HepG2 (cell line): ENCODE measurements at regions not wholly inside any gene's neighbourhood (a gene's known extent, or its start where the extent isn't known, plus 50 kb on each side); places are given as distances from the start of the nearest gene placed in this dataset.

ENCODE experiments used
- ATAC-seq: fragments of 200-7000 bp; cut with Tn5 transposase; 3 replicates; pipeline ENCODE4 v1.9.1; 2020; ENCODE audit warnings: mild to moderate bottlenecking, moderate library complexity
- BruUV-seq: library from RNA; stranded (reverse); fragments of 400-500 nt; replicated peaks from 2 replicates; lab custom pipeline; 2021; lab: Mats Ljungman, UMichigan
- CTCF ChIA-PET: fragments of 300-600 bp; formaldehyde crosslinking; extraction: SDS; loops from one replicate; lab custom pipeline; 2021; ENCODE audit warnings: low total read pairs, inconsistent platforms, low intra/inter-chr PET ratio; lab: Yijun Ruan, JAX
- POLR2A ChIA-PET: fragments of 350-600 bp; sonication (Branson Sonifier 250); formaldehyde crosslinking; loops from one replicate; lab custom pipeline; 2020; ENCODE audit warnings: antibody characterized with exemption, inconsistent platforms; lab: Yijun Ruan, JAX
- DNase-seq: peaks from one replicate; pipeline ENCODE4 v3.0.0-alpha.2; 2015; ENCODE audit warnings: low spot score
- FAIRE-seq: peaks from 3 replicates; lab custom pipeline; 2011; peaks lifted over from hg19 to GRCh38; lab: Jason Lieb, UNC
- H2AFZ ChIP-seq: one replicate; pipeline ENCODE4 v1.6.1; 2011; ENCODE audit warnings: low read length, inconsistent platforms
- H3K27ac ChIP-seq: fragments of 300-600 bp; 3 replicates; pipeline ENCODE4 v1.8.0; 2011; ENCODE audit warnings: mixed run types, mild to moderate bottlenecking, mixed read lengths, low read length, inconsistent platforms; ENCODE audit not compliant: insufficient read depth; ENCODE audit errors: extremely low read length
- H3K27me3 ChIP-seq, 2 experiments: fragments of 200-600 bp in 1 of 2; 2 replicates in 1 of 2; 3 replicates in 1 of 2; pipeline versions ENCODE4 v1.6.0 to v1.8.0; 2011; ENCODE audit warnings: low read length in 2 of 2, mild to moderate bottlenecking in 2 of 2, moderate library complexity in 2 of 2, inconsistent platforms in 1 of 2; ENCODE audit not compliant: insufficient read depth in 2 of 2, control insufficient read depth in 1 of 2
- H3K36me3 ChIP-seq, 2 experiments: fragments of 200-600 bp in 1 of 2; replicated peaks in 1 of 2; 2 replicates in 1 of 2; 3 replicates in 1 of 2; pipeline versions ENCODE4 v1.5.1 to v1.8.0; 2011; ENCODE audit warnings: low read length in 2 of 2, inconsistent platforms in 1 of 2; ENCODE audit not compliant: insufficient read depth in 2 of 2, control insufficient read depth in 1 of 2
- H3K4me1 ChIP-seq: 2 replicates; pipeline ENCODE4 v1.5.1; 2012; ENCODE audit warnings: low read length, inconsistent platforms; ENCODE audit not compliant: insufficient read depth
- H3K4me2 ChIP-seq: 2 replicates; pipeline ENCODE4 v1.6.0; 2011; ENCODE audit warnings: low read depth, low read length, inconsistent platforms
- H3K4me3 ChIP-seq, 3 experiments: fragments of 200-600 bp in 1 of 3; sonication (generic), shearing (Covaris generic) in 1 of 3; replicated peaks in 1 of 3; 2 replicates each; pipeline ENCODE4 v1.5.1; 2011 to 2016; ENCODE audit warnings: low read length in 3 of 3, inconsistent platforms in 2 of 3, low read depth in 2 of 3, mild to moderate bottlenecking in 2 of 3, control low read depth in 1 of 3, mixed read lengths in 1 of 3; ENCODE audit not compliant: insufficient read depth in 1 of 3
- H3K79me2 ChIP-seq: one replicate; pipeline ENCODE4 v1.6.1; 2011; ENCODE audit warnings: low read length, inconsistent platforms; ENCODE audit not compliant: insufficient read depth
- H3K9ac ChIP-seq: 2 replicates; pipeline ENCODE4 v1.6.0; 2011; ENCODE audit warnings: mild to moderate bottlenecking, low read depth, low read length, inconsistent platforms; ENCODE audit not compliant: insufficient read depth
- H3K9me3 ChIP-seq: 2 replicates; pipeline ENCODE4 v1.5.1; 2012; ENCODE audit warnings: mild to moderate bottlenecking, low read length
- H4K20me1 ChIP-seq: 2 replicates; pipeline ENCODE4 v1.6.0; 2011; ENCODE audit warnings: inconsistent platforms, mild to moderate bottlenecking, low read length, moderate library complexity; ENCODE audit not compliant: insufficient read depth
- ARNT ChIP-seq: fragments of 450-650 bp; IDR thresholded peaks from 2 replicates; pipeline ENCODE4 v1.6.1; 2017
- DBP ChIP-seq: sonication (generic); formaldehyde crosslinking; IDR thresholded peaks from 2 replicates; pipeline ENCODE4 v1.4.0; 2020; ENCODE audit warnings: missing genetic modification reagents; ENCODE audit errors: not compliant biosample characterization
- ELF4 ChIP-seq: sonication (generic); formaldehyde crosslinking; IDR thresholded peaks from 2 replicates; pipeline ENCODE4 v1.5.0; 2020; ENCODE audit warnings: missing genetic modification reagents, mild to moderate bottlenecking, moderate library complexity, borderline replicate concordance
- FOXO4 ChIP-seq: sonication (generic); formaldehyde crosslinking; conservative IDR thresholded peaks from 2 replicates; pipeline ENCODE4 v1.8.1; 2023; ENCODE audit warnings: missing genetic modification reagents
- FOXP4 ChIP-seq: sonication (generic); formaldehyde crosslinking; IDR thresholded peaks from 2 replicates; pipeline ENCODE4 v1.4.0; 2020; ENCODE audit warnings: missing genetic modification reagents
- GRHL1 ChIP-seq: sonication (generic); formaldehyde crosslinking; conservative IDR thresholded peaks from 2 replicates; pipeline ENCODE4 v1.8.0; 2022; ENCODE audit warnings: missing genetic modification reagents
- HCFC1 ChIP-seq: fragments of 150-350 bp; IDR thresholded peaks from 2 replicates; pipeline ENCODE4 v1.6.1; 2014; ENCODE audit warnings: low read depth, low read length
- HOXA3 ChIP-seq: sonication (generic); formaldehyde crosslinking; IDR thresholded peaks from 2 replicates; pipeline ENCODE4 v1.5.0; 2020; ENCODE audit warnings: missing genetic modification reagents
- KAT7 ChIP-seq: IDR thresholded peaks from 2 replicates; pipeline ENCODE4 v1.6.1; 2018; ENCODE audit warnings: borderline replicate concordance, missing compliant biosample characterization
- TFDP1 ChIP-seq: IDR thresholded peaks from 2 replicates; pipeline ENCODE4 v1.6.1; 2016; ENCODE audit warnings: missing compliant biosample characterization, missing genetic modification reagents, borderline replicate concordance
- THYN1 ChIP-seq: sonication (generic); formaldehyde crosslinking; IDR thresholded peaks from 2 replicates; pipeline ENCODE4 v1.8.1; 2023; ENCODE audit warnings: low read depth, mild to moderate bottlenecking, moderate library complexity, missing genetic modification reagents, borderline replicate concordance
- ZNF616 ChIP-seq: sonication (generic); formaldehyde crosslinking; IDR thresholded peaks from 2 replicates; pipeline ENCODE4 v1.5.0; 2020; ENCODE audit warnings: low read depth, mild to moderate bottlenecking, missing genetic modification reagents
- ZNF839 ChIP-seq: sonication (generic); formaldehyde crosslinking; IDR thresholded peaks from 2 replicates; pipeline ENCODE4 v1.4.0; 2020; ENCODE audit warnings: missing genetic modification reagents, mild to moderate bottlenecking, borderline replicate concordance
- ZNF891 ChIP-seq: sonication (generic); formaldehyde crosslinking; IDR thresholded peaks from 2 replicates; pipeline ENCODE4 v1.5.0; 2020; ENCODE audit warnings: mild to moderate bottlenecking, missing genetic modification reagents
- WGBS: methylation state at CpG from one replicate; pipeline ENCODE4 v1.1.6; 2017; ENCODE audit warnings: low lambda C conversion rate; 5-methylcytosine and 5-hydroxymethylcytosine counted together
- in situ Hi-C: cut with HindIII; loops from 2 replicates; pipeline ENCODE4 v1.10.0; 2017; ENCODE audit warnings: low pct_unique_long_range_greater_than_20kb; ENCODE audit not compliant: extremely low pct_ligation_motif_present
- intact Hi-C: fragments of 100-400 bp; cut with micrococcal nuclease; formaldehyde crosslinking; loops from one replicate; pipeline ENCODE4 v1.10.0; 2022; ENCODE audit not compliant: unreplicated experiment

DNA sequence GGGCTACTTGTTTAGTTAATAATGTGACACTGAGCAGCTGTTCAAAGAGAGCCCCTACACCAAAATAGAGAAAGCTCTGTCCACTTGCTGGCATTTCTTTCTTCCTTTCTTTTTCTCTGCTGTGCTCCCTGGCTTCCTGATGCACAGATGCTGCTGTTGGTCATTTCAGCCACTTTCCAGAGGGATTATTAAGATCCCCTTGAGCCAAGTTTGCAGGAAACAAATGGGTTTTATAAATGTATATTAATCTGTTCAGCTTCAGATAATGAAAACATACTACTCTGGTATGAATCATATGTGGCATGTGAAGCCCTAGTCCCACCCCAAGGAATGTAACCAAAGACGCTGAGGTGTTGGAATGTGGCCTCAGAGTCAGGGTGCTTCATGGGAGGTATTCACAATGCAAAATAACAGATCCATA is 638.2 kb upstream of the FZD8 start:
- H3K27me3 ChIP-seq: no peaks in the 10 kb centered on the region
- ATAC-seq (no peak), DNase-seq (no peak), FAIRE-seq (no peak)
- H3K27ac ChIP-seq: no peak overlapping the region
- peaks cover 7% of the 10 kb centered on the region; the same call in 1 of the 2 replicates for H3K9me3 ChIP-seq
- H3K4me3 ChIP-seq: no peak overlapping the region
- intact Hi-C loops: no loop called here
- ChIA-PET POLR2A (no interaction called here), CTCF (no interaction called here)
- no peak overlapping the region for H3K9ac ChIP-seq
- no peaks in the 10 kb centered on the region for H3K36me3 ChIP-seq
- no peak overlapping the region for H2AFZ ChIP-seq
- in situ Hi-C loops: no loop called here
- H3K4me1 ChIP-seq: no peaks in the 10 kb centered on the region
- BruUV-seq: no TSS peak
- 44% methylated on average over 1 of the region's 1 CpG for WGBS
- H3K4me2 ChIP-seq: no peak overlapping the region
- no peaks in the 10 kb centered on the region for H4K20me1 ChIP-seq
- H3K79me2 ChIP-seq: no peaks in the 10 kb centered on the region
- TF ChIP-seq THYN1 (no peak), ZNF839 (no peak), DBP (CRISPR knock-in tag) (no peak), HOXA3 (no peak), KAT7 (CRISPR knock-in tag) (no peak), FOXP4 (CRISPR knock-in tag) (no peak), ARNT (no peak), HCFC1 (no peak), ELF4 (CRISPR knock-in tag) (no peak), TFDP1 (CRISPR knock-in tag) (no peak), ZNF616 (CRISPR knock-in tag) (no peak), ZNF891 (CRISPR knock-in tag) (no peak), FOXO4 (CRISPR knock-in tag) (no peak), GRHL1 (CRISPR knock-in tag) (no peak)
